SK-N-SH (cell line): ENCODE measurements at regions not wholly inside any gene's neighbourhood (a gene's known extent, or its start where the extent isn't known, plus 50 kb on each side); places are given as distances from the start of the nearest gene placed in this dataset.

Experiments used
- EZH2phosphoT487 ChIP-seq: fragments of 200-600 bp; sonication (generic); IDR thresholded peaks from 2 replicates; pipeline ENCODE4 v1.6.1; 2017; ENCODE audit warnings: low read depth, mixed run types, mild to moderate bottlenecking, antibody characterized with exemption, moderate library complexity, borderline replicate concordance
- FOSL2 ChIP-seq: IDR thresholded peaks from 2 replicates; pipeline ENCODE4 v1.4.0; 2012; ENCODE audit warnings: low read depth, mild to moderate bottlenecking, moderate library complexity, borderline replicate concordance
- NFIC ChIP-seq: IDR thresholded peaks from 2 replicates; pipeline ENCODE4 v1.4.0; 2012; ENCODE audit warnings: borderline replicate concordance
- POLR2AphosphoS5 ChIP-seq: IDR thresholded peaks from 2 replicates; pipeline ENCODE4 v1.6.1; 2012; ENCODE audit warnings: low read depth, low read length
- RAD21 ChIP-seq: IDR thresholded peaks from 2 replicates; pipeline ENCODE4 v1.6.1; 2012; ENCODE audit warnings: mild to moderate bottlenecking, low read length
- TEAD4 ChIP-seq: IDR thresholded peaks from 2 replicates; pipeline ENCODE4 v1.4.0; 2012; ENCODE audit warnings: mild to moderate bottlenecking, borderline replicate concordance; ENCODE audit not compliant: insufficient read depth
- YY1 ChIP-seq: IDR thresholded peaks from 2 replicates; pipeline ENCODE4 v1.4.0; 2012; ENCODE audit warnings: low read depth, mild to moderate bottlenecking
- TF ChIP-seq, protein P1 (sequence below): fragments of 200-600 bp; sonication (generic); IDR thresholded peaks from 2 replicates; pipeline ENCODE4 v1.6.1; 2017; ENCODE audit warnings: antibody characterized with exemption, mild to moderate bottlenecking, moderate library complexity
- TF ChIP-seq, protein P2 (sequence below): fragments of 150-350 bp; IDR thresholded peaks from 2 replicates; pipeline ENCODE4 v1.6.1; 2017; ENCODE audit warnings: antibody characterized with exemption, low read length, low read depth, borderline replicate concordance
- TF ChIP-seq, protein P3 (sequence below): IDR thresholded peaks from 2 replicates; pipeline ENCODE4 v1.4.0; 2012; ENCODE audit warnings: low read depth, borderline replicate concordance

DNA sequence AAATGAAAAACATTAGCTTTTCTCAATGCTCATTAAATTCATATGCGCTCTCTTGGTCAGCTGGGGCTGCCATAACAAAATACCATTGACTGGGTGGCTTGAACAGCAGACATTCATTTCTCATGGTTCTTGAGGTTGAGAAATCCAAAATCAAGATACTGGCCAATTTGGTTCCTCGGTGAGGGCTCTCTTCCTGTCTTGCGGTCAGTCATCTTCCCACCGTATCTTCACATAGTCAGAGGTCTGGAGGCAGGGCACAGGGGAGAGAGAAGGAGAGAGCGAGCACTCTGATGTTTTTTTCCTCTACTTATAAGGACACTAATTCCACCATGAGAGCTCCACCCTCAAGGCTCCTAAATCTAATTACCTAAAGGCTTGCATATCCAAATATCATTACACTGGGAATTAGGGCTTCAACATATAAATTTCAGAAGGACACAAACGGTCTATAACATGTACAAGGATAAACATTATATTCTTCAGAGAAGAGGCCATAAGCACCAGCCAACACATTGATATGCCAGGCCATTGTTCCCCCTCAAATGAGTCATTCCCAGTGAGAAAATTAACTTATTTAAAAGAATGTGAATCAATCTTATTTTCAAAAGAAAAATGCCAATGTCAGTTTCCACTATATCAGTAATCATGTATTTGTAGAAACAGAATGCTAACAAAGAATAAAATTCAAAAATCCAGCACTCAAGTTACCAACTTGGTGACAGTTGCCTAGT is 152.2 kb downstream of the BTG1 start:
- no peak for TF ChIP-seq POLR2AphosphoS5
- TF ChIP-seq EZH2phosphoT487, result no peak
- TF ChIP-seq NFIC, result no peak
- no peak for TF ChIP-seq RAD21
- TF ChIP-seq, protein P1, sequence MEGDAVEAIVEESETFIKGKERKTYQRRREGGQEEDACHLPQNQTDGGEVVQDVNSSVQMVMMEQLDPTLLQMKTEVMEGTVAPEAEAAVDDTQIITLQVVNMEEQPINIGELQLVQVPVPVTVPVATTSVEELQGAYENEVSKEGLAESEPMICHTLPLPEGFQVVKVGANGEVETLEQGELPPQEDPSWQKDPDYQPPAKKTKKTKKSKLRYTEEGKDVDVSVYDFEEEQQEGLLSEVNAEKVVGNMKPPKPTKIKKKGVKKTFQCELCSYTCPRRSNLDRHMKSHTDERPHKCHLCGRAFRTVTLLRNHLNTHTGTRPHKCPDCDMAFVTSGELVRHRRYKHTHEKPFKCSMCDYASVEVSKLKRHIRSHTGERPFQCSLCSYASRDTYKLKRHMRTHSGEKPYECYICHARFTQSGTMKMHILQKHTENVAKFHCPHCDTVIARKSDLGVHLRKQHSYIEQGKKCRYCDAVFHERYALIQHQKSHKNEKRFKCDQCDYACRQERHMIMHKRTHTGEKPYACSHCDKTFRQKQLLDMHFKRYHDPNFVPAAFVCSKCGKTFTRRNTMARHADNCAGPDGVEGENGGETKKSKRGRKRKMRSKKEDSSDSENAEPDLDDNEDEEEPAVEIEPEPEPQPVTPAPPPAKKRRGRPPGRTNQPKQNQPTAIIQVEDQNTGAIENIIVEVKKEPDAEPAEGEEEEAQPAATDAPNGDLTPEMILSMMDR, result no peak
- TF ChIP-seq, protein P2, sequence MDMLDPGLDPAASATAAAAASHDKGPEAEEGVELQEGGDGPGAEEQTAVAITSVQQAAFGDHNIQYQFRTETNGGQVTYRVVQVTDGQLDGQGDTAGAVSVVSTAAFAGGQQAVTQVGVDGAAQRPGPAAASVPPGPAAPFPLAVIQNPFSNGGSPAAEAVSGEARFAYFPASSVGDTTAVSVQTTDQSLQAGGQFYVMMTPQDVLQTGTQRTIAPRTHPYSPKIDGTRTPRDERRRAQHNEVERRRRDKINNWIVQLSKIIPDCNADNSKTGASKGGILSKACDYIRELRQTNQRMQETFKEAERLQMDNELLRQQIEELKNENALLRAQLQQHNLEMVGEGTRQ, result no peak
- TF ChIP-seq TEAD4, result no peak
- no peak for TF ChIP-seq YY1
- TF ChIP-seq, protein P3, sequence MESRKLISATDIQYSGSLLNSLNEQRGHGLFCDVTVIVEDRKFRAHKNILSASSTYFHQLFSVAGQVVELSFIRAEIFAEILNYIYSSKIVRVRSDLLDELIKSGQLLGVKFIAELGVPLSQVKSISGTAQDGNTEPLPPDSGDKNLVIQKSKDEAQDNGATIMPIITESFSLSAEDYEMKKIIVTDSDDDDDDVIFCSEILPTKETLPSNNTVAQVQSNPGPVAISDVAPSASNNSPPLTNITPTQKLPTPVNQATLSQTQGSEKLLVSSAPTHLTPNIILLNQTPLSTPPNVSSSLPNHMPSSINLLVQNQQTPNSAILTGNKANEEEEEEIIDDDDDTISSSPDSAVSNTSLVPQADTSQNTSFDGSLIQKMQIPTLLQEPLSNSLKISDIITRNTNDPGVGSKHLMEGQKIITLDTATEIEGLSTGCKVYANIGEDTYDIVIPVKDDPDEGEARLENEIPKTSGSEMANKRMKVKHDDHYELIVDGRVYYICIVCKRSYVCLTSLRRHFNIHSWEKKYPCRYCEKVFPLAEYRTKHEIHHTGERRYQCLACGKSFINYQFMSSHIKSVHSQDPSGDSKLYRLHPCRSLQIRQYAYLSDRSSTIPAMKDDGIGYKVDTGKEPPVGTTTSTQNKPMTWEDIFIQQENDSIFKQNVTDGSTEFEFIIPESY, result no peak
- TF ChIP-seq FOSL2, result no peak
